ENCODE measurements at regions not wholly inside any gene's neighbourhood (a gene's known extent, or its start where the extent isn't known, plus 50 kb on each side); places are given as distances from the start of the nearest gene placed in this dataset.

GRCh38 chr2:207227062-207227748 is 61.5 kb upstream of the KLF7 start:
- no peak for TF ChIP-seq GATA3 (IDR thresholded peaks at IDR 0.05; ENCODE audit: low read depth, low read length)
- TF ChIP-seq GATA2 (IDR thresholded peaks at IDR 0.05; ENCODE audit: low read depth, low read length), result no peak
